OCI-LY7 (cell line): ENCODE measurements at regions not wholly inside any gene's neighbourhood (a gene's known extent, or its start where the extent isn't known, plus 50 kb on each side); places are given as distances from the start of the nearest gene placed in this dataset.

ENCODE experiments used
- CTCF ChIP-seq: fragments of 200-600 bp; sonication (generic); conservative IDR thresholded peaks from 2 replicates; pipeline ENCODE4 v1.5.1; 2014; ENCODE audit warnings: mild to moderate bottlenecking, antibody characterized with exemption, low read length, moderate library complexity, mixed read lengths
- EZH2phosphoT487 ChIP-seq: fragments of 200-600 bp; sonication (generic); IDR thresholded peaks from 2 replicates; pipeline ENCODE4 v1.6.1; 2018; ENCODE audit warnings: low read depth, borderline replicate concordance, mild to moderate bottlenecking, mixed run types, antibody characterized with exemption, low read length, moderate library complexity, mixed read lengths

DNA sequence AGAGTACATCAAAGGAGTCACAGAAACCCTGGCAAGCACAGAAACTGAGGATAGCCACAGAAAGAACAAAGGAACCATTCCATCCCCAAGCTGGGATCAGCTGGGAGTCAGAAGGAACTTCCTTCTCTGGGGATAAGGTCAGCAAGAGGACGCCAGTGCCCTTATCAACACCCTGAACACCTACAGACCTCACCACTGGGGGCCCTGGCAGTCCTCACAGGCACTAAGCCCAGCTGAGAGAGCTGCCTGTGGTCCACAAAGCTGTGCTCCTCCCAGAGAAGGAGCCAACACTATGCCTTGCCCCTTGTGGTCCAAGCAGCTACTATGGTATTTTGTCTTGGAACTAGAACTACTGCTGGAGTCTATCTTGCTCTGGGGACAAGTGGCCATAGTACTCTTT, 171.1 kb upstream of the CCDC196 start:
- no peak for TF ChIP-seq CTCF
- TF ChIP-seq EZH2phosphoT487, result no peak
